Transverse colon (tissue), 4 donors: ENCODE measurements at regions not wholly inside any gene's neighbourhood (a gene's known extent, or its start where the extent isn't known, plus 50 kb on each side); places are given as distances from the start of the nearest gene placed in this dataset.

Source experiments
- DNase-seq: peaks from one replicate; pipeline ENCODE4 v3.0.0-alpha.2; 2019
- H3K27ac ChIP-seq, 4 donors: fragments of 200-600 bp; sonication (generic); 2 replicates each; pipeline ENCODE4 v1.5.1; 2016 to 2018; ENCODE audit warnings: inconsistent platforms in 4 of 4
- H3K27me3 ChIP-seq: fragments of 200-600 bp; sonication (generic); 2 replicates; pipeline ENCODE4 v1.5.1; 2017; ENCODE audit warnings: inconsistent platforms
- H3K36me3 ChIP-seq, 4 donors: fragments of 200-600 bp; sonication (generic); 2 replicates each; pipeline ENCODE4 v1.5.1; 2017 to 2019; ENCODE audit warnings: inconsistent platforms in 4 of 4
- H3K4me1 ChIP-seq, 4 donors: fragments of 200-600 bp; sonication (generic); 2 replicates each; pipeline ENCODE4 v1.5.1; 2017 to 2020; ENCODE audit warnings: inconsistent platforms in 4 of 4
- H3K4me3 ChIP-seq, 4 donors: fragments of 200-600 bp; sonication (generic); 1 replicate in 1 of 4; 2 replicates in 3 of 4; pipeline versions ENCODE4 v1.5.1 to v1.6.1; 2017 to 2019; ENCODE audit warnings: inconsistent platforms in 4 of 4
- H3K9me3 ChIP-seq, 2 donors: fragments of 200-600 bp; sonication (generic); 2 replicates each; pipeline ENCODE4 v1.5.1; 2017 to 2019; ENCODE audit warnings: inconsistent platforms in 2 of 2
- CTCF ChIP-seq, 5 experiments: fragments of 200-600 bp in 3 of 5; fragments of 450-650 bp in 2 of 5; sonication (generic) in 3 of 5; IDR thresholded peaks; 1 replicate in 2 of 5; 2 replicates in 3 of 5; pipeline ENCODE4 v1.5.1; 2016 to 2017; ENCODE audit warnings: antibody characterized with exemption in 5 of 5, inconsistent platforms in 3 of 5, mild to moderate bottlenecking in 2 of 5, moderate library complexity in 1 of 5
- EP300 ChIP-seq: sonication (generic); formaldehyde crosslinking; IDR thresholded peaks from one replicate; pipeline ENCODE4 v1.6.1; 2017; ENCODE audit warnings: antibody characterized with exemption, low read depth
- POLR2A ChIP-seq: fragments of 450-650 bp; IDR thresholded peaks from one replicate; pipeline ENCODE4 v1.6.1; 2016; ENCODE audit warnings: antibody characterized with exemption, mild to moderate bottlenecking, moderate library complexity
- POLR2AphosphoS5 ChIP-seq, 3 donors: sonication (generic); formaldehyde crosslinking; IDR thresholded peaks; one replicate each; pipeline ENCODE4 v1.6.1; 2016; ENCODE audit warnings: antibody characterized with exemption in 3 of 3
- WGBS, 2 donors: methylation state at CpG; one replicate each; pipeline ENCODE4 v1.1.5; 2018; ENCODE audit warnings: low coverage in 1 of 2; 5-methylcytosine and 5-hydroxymethylcytosine counted together
- in situ Hi-C, 4 donors: fragments of 200-750 bp; cut with MboI; loops; one replicate each; pipeline versions ENCODE4 v1.15.0 to v1.15.1; 2017; ENCODE audit warnings: low sequenced_read_pairs in 3 of 4, low pct_ligation_motif_present in 1 of 4, low pct_unique_long_range_greater_than_20kb in 1 of 4
- intact Hi-C: fragments of 100-400 bp; cut with DNase I; formaldehyde crosslinking; loops from one replicate; pipeline ENCODE4 v1.15.1; 2023; ENCODE audit warnings: low total_unique reads

GRCh38 chr12:100720016-100720654, 74.4 kb upstream of the ANO4 start:
- WGBS, 2 donors: 68 to 81% methylated on average over 3 to 4 of the region's 4 CpGs
- TF ChIP-seq POLR2AphosphoS5 (IDR thresholded peaks at IDR 0.05) (no peak), EP300 (no peak), CTCF (IDR thresholded peaks at IDR 0.05) (no peak), POLR2A (no peak)
- Histone ChIP-seq H3K36me3 (no peaks in the 10 kb centered on the region), H3K9me3 (no peaks in the 10 kb centered on the region), H3K27me3 (peaks cover 50% of the 10 kb centered on the region), H3K27ac (no peak overlapping the region), H3K4me3 (no peak overlapping the region), H3K4me1 (peaks cover 0 to 13% (median 11%) of the 10 kb centered on the region in 4 donors)
- DNase-seq: no peak
- intact Hi-C loops (no loop called here), in situ Hi-C loops (no loop called here)

- TF ChIP-seq POLR2AphosphoS5 (IDR thresholded peaks at IDR 0.05): no peak
- no peak for TF ChIP-seq CTCF (IDR thresholded peaks at IDR 0.05)
- no peak for TF ChIP-seq EP300
- no peak for TF ChIP-seq POLR2A
- no peaks in the 10 kb centered on the region for H3K9me3 ChIP-seq
- WGBS, 2 donors: 44 to 46% methylated on average over 2 of the region's 2 CpGs
- peaks cover 39% of the 10 kb centered on the region for H3K27me3 ChIP-seq
- peaks cover 0 to 13% (median 11%) of the 10 kb centered on the region in 4 donors for H3K4me1 ChIP-seq
- no peak for DNase-seq
- no peak overlapping the region for H3K4me3 ChIP-seq
- intact Hi-C loops: no loop called here
- no peaks in the 10 kb centered on the region for H3K36me3 ChIP-seq
- H3K27ac ChIP-seq: no peak overlapping the region
- in situ Hi-C loops: no loop called here
Observed at GRCh38 chr12:100721169-100721568, 73.4 kb upstream of the ANO4 start.

GRCh38 chr12:100724071-100724470, 70.5 kb upstream of the ANO4 start:
- H3K9me3 ChIP-seq: no peaks in the 10 kb centered on the region
- peaks cover 10% of the 10 kb centered on the region for H3K27me3 ChIP-seq
- DNase-seq: no peak
- TF ChIP-seq CTCF (IDR thresholded peaks at IDR 0.05) (no peak), POLR2A (no peak), EP300 (no peak), POLR2AphosphoS5 (IDR thresholded peaks at IDR 0.05) (no peak)
- H3K27ac ChIP-seq: no peak overlapping the region
- peaks cover 0 to 8% (median 2%) of the 10 kb centered on the region in 4 donors for H3K4me1 ChIP-seq
- 48 to 62% methylated on average over 3 of the region's 3 CpGs for WGBS, 2 donors
- in situ Hi-C loops (no loop called here), intact Hi-C loops (no loop called here)
- H3K36me3 ChIP-seq: no peaks in the 10 kb centered on the region
- no peak overlapping the region for H3K4me3 ChIP-seq

- H3K9me3 ChIP-seq: no peaks in the 10 kb centered on the region
- H3K36me3 ChIP-seq: no peaks in the 10 kb centered on the region
- intact Hi-C loops: no loop called here
- no peak for DNase-seq
- in situ Hi-C loops: loop anchor here in 3 of 4 donors (25.0 kb wide), 2 partner anchors 372 to 497 kb away; partner anchors contain the start of gene SLC17A8 (in 3 of the 3)
- H3K4me1 ChIP-seq: no peaks in the 10 kb centered on the region
- no peaks in the 10 kb centered on the region for H3K27me3 ChIP-seq
- H3K27ac ChIP-seq: no peak overlapping the region
- H3K4me3 ChIP-seq: no peak overlapping the region
- peak; percentile 42 to 62 (median 49) for TF ChIP-seq CTCF (IDR thresholded peaks at IDR 0.05)
- no peak for TF ChIP-seq POLR2A
- 40 to 46% methylated on average over 4 to 5 of the region's 5 CpGs for WGBS, 2 donors
Observed at GRCh38 chr12:100733817-100734593, 60.6 kb upstream of the ANO4 start.
